ENCODE measurements at regions not wholly inside any gene's neighbourhood (a gene's known extent, or its start where the extent isn't known, plus 50 kb on each side); places are given as distances from the start of the nearest gene placed in this dataset.

GRCh38 chr5:12270914-12271313 lies 366.7 kb upstream of the CTNND2 start:
- H3K27ac ChIP-seq, result no peak overlapping the region
- H3K4me3 ChIP-seq, result no peak overlapping the region
- H3K27me3 ChIP-seq, result no peaks in the 10 kb centered on the region
- TF ChIP-seq, protein P1, sequence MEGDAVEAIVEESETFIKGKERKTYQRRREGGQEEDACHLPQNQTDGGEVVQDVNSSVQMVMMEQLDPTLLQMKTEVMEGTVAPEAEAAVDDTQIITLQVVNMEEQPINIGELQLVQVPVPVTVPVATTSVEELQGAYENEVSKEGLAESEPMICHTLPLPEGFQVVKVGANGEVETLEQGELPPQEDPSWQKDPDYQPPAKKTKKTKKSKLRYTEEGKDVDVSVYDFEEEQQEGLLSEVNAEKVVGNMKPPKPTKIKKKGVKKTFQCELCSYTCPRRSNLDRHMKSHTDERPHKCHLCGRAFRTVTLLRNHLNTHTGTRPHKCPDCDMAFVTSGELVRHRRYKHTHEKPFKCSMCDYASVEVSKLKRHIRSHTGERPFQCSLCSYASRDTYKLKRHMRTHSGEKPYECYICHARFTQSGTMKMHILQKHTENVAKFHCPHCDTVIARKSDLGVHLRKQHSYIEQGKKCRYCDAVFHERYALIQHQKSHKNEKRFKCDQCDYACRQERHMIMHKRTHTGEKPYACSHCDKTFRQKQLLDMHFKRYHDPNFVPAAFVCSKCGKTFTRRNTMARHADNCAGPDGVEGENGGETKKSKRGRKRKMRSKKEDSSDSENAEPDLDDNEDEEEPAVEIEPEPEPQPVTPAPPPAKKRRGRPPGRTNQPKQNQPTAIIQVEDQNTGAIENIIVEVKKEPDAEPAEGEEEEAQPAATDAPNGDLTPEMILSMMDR (IDR thresholded peaks at IDR 0.05), result no peak
- no peak for TF ChIP-seq POLR2A (IDR thresholded peaks at IDR 0.05)
- no peaks in the 10 kb centered on the region for H3K36me3 ChIP-seq
- no peaks in the 10 kb centered on the region for H3K4me1 ChIP-seq
- H3K9me3 ChIP-seq, result no peaks in the 10 kb centered on the region
- DNase-seq, result no peak

GRCh38 chr5:12269164-12269563 lies 364.9 kb upstream of the CTNND2 start:
- no peak for TF ChIP-seq POLR2A (IDR thresholded peaks at IDR 0.05)
- TF ChIP-seq, protein P1 (IDR thresholded peaks at IDR 0.05), result no peak

DNA sequence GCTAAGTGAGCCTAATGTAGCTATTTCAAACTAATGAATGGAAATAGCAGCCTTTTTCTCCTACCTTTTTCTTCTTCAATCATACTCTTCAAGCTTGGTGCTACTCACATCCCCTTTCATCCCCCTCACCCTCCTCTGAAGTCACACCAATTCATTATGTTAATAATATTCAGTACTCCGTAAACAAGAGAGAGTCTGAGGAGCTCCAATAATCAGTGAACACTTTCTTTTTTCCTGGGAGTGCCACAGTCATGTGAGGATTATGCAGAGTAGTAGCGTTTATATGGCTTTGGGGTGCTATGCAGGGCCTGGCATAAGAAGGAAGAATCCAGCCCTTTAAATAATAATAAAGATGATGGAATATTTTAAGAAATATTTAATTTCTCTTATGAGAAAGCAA lies 354.3 kb upstream of the CTNND2 start:
- Histone ChIP-seq H3K9me3 (no peaks in the 10 kb centered on the region), H3K27ac (no peak overlapping the region), H3K36me3 (no peaks in the 10 kb centered on the region), H3K27me3 (no peaks in the 10 kb centered on the region), H3K4me3 (no peak overlapping the region), H3K4me1 (no peaks in the 10 kb centered on the region)
- DNase-seq, result no peak
- TF ChIP-seq, protein P1 (IDR thresholded peaks at IDR 0.05), result no peak
- TF ChIP-seq POLR2A (IDR thresholded peaks at IDR 0.05), result no peak

More at GRCh38 chr5:12269164-12269563, 364.9 kb upstream of the CTNND2 start:
- Histone ChIP-seq H3K4me1 (no peaks in the 10 kb centered on the region), H3K4me3 (no peak overlapping the region), H3K9me3 (no peaks in the 10 kb centered on the region), H3K27me3 (no peaks in the 10 kb centered on the region), H3K27ac (no peak overlapping the region), H3K36me3 (no peaks in the 10 kb centered on the region)
- DNase-seq, result no peak

GRCh38 chr5:12250454-12250853 lies 346.2 kb upstream of the CTNND2 start:
- Histone ChIP-seq H3K4me3 (no peak overlapping the region), H3K27me3 (no peaks in the 10 kb centered on the region), H3K4me1 (no peaks in the 10 kb centered on the region), H3K27ac (no peak overlapping the region), H3K9me3 (no peaks in the 10 kb centered on the region), H3K36me3 (no peaks in the 10 kb centered on the region)
- TF ChIP-seq, protein P1 (IDR thresholded peaks at IDR 0.05), result no peak
- TF ChIP-seq POLR2A (IDR thresholded peaks at IDR 0.05), result no peak
- DNase-seq, result no peak

DNA sequence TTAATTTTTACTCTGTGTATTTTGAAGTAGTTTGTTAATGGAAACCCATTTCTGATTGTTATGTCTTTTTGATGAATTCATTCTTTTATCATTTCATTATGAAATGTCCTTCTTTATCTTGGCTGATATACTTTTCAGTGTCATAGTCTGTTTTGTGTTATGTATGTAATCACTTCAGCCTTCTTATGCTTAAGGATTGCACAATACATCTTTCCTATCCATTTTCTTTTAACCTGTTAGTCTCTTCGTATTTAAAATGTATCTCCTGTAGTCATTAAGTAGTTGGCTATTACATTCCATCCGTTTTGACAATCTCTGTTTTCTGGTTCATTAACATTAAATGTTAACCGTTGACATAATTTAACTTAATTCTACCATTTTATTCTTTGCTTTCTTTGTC lies 344.6 kb upstream of the CTNND2 start:
- Histone ChIP-seq H3K9me3 (no peaks in the 10 kb centered on the region), H3K27ac (no peak overlapping the region), H3K36me3 (no peaks in the 10 kb centered on the region), H3K27me3 (no peaks in the 10 kb centered on the region), H3K4me3 (no peak overlapping the region), H3K4me1 (no peaks in the 10 kb centered on the region)
- TF ChIP-seq, protein P1 (IDR thresholded peaks at IDR 0.05), result no peak
- no peak for TF ChIP-seq POLR2A (IDR thresholded peaks at IDR 0.05)
- DNase-seq, result no peak

DNA sequence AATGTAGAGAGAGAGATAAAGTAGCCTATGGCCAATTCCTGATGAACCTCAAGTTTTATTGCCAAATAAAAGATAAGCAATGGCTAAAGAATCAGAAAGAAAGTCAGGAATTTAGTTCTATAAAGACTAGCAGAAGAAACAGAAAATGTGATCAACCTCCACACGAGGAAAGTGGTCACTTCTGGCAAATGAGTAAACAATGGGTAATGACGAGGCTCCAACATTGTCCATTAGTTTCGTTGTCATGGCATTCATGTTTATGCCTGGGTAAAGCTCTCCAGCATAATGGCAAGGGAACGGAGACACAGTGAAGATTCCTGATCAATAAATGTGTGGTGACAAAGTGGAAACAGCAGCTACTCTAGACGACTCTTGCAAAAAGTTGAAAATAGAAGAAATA lies 341.8 kb upstream of the CTNND2 start:
- H3K27ac ChIP-seq, result no peak overlapping the region
- H3K27me3 ChIP-seq, result no peaks in the 10 kb centered on the region
- no peak overlapping the region for H3K4me3 ChIP-seq
- H3K36me3 ChIP-seq, result no peaks in the 10 kb centered on the region
- DNase-seq, result no peak
- no peaks in the 10 kb centered on the region for H3K4me1 ChIP-seq
- no peak for TF ChIP-seq POLR2A (IDR thresholded peaks at IDR 0.05)
- TF ChIP-seq, protein P1 (IDR thresholded peaks at IDR 0.05), result no peak
- no peaks in the 10 kb centered on the region for H3K9me3 ChIP-seq

Measured in Peyer's patch (tissue), 4 donors.